ENCODE measurements at regions not wholly inside any gene's neighbourhood (a gene's known extent, or its start where the extent isn't known, plus 50 kb on each side); places are given as distances from the start of the nearest gene placed in this dataset.

GRCh38 chr7:54653905-54654304 lies 105.1 kb downstream of the SEC61G start:
- H3K36me3 ChIP-seq (ENCODE audit: control insufficient read depth in 1 of 2, insufficient read depth in 2 of 2, low read length in 2 of 2), result no peaks in the 10 kb centered on the region

GRCh38 chr7:54643064-54643463 lies 100.9 kb downstream of the VSTM2A start:
- no peak overlapping the region for H3K23ac ChIP-seq (ENCODE audit: low read length)
- no peak overlapping the region for H3K4me3 ChIP-seq (ENCODE audit: low read depth, low read length)
- no peaks in the 10 kb centered on the region for H3K4me1 ChIP-seq (ENCODE audit: control insufficient read depth in 1 of 2, insufficient read depth in 2 of 2, low read length in 2 of 2)
- no peak overlapping the region for H2BK5ac ChIP-seq (ENCODE audit: low read depth, low read length, poor library complexity)
- no peaks in the 10 kb centered on the region for H3K79me2 ChIP-seq (ENCODE audit: control insufficient read depth, insufficient read depth, low read length, poor library complexity)
- H3K4ac ChIP-seq (ENCODE audit: low read depth, low read length), result no peak overlapping the region
- no peaks in the 10 kb centered on the region for H3K27me3 ChIP-seq (ENCODE audit: insufficient read depth, low read length)
- no peaks in the 10 kb centered on the region for H3K36me3 ChIP-seq (ENCODE audit: control insufficient read depth in 1 of 2, insufficient read depth in 2 of 2, low read length in 2 of 2)
- DNase-seq, result no peak
- no peak overlapping the region for H3K27ac ChIP-seq (ENCODE audit: low read depth, low read length)
- no peaks in the 10 kb centered on the region for H3K79me1 ChIP-seq (ENCODE audit: low read length)
- no peak overlapping the region for H3K18ac ChIP-seq (ENCODE audit: low read length)
- no peak overlapping the region for H4K91ac ChIP-seq (ENCODE audit: low read depth, low read length)
- no peak overlapping the region for H4K8ac ChIP-seq (ENCODE audit: low read depth, low read length)
- H3K9ac ChIP-seq (ENCODE audit: low read length), result no peak overlapping the region
- no peak overlapping the region for H4K12ac ChIP-seq (ENCODE audit: low read depth, low read length)
- no peak overlapping the region for H3K14ac ChIP-seq (ENCODE audit: low read length)
- no peak overlapping the region for H2BK120ac ChIP-seq (ENCODE audit: insufficient read depth, low read length, poor library complexity)
- H3K4me2 ChIP-seq (ENCODE audit: low read length), result no peak overlapping the region
- H2BK12ac ChIP-seq (ENCODE audit: low read length), result no peak overlapping the region
- no peaks in the 10 kb centered on the region for H3K9me3 ChIP-seq (ENCODE audit: insufficient read depth, low read depth, low read length)
- no CpG with 5 or more reads among the region's 6 CpGs for WGBS (ENCODE audit: extremely low coverage, insufficient coverage, insufficient read length)
- no peak overlapping the region for H2AFZ ChIP-seq (ENCODE audit: insufficient read depth, low read length, poor library complexity)
- no peak overlapping the region for H2AK5ac ChIP-seq (ENCODE audit: low read length)

More at GRCh38 chr7:54653905-54654304, 105.1 kb downstream of the SEC61G start:
- Histone ChIP-seq H3K27ac (ENCODE audit: low read depth, low read length) (no peak overlapping the region), H4K12ac (ENCODE audit: low read depth, low read length) (no peak overlapping the region), H3K4me3 (ENCODE audit: low read depth, low read length) (no peak overlapping the region), H3K79me1 (ENCODE audit: low read length) (no peaks in the 10 kb centered on the region), H2AK5ac (ENCODE audit: low read length) (no peak overlapping the region), H4K8ac (ENCODE audit: low read depth, low read length) (no peak overlapping the region), H3K4me1 (ENCODE audit: control insufficient read depth in 1 of 2, insufficient read depth in 2 of 2, low read length in 2 of 2) (no peaks in the 10 kb centered on the region), H3K4ac (ENCODE audit: low read depth, low read length) (no peak overlapping the region), H3K18ac (ENCODE audit: low read length) (no peak overlapping the region), H3K14ac (ENCODE audit: low read length) (no peak overlapping the region), H3K9me3 (ENCODE audit: insufficient read depth, low read depth, low read length) (no peaks in the 10 kb centered on the region), H2BK12ac (ENCODE audit: low read length) (no peak overlapping the region), H2BK5ac (ENCODE audit: low read depth, low read length, poor library complexity) (no peak overlapping the region), H3K23ac (ENCODE audit: low read length) (no peak overlapping the region), H3K27me3 (ENCODE audit: insufficient read depth, low read length) (no peaks in the 10 kb centered on the region), H3K79me2 (ENCODE audit: control insufficient read depth, insufficient read depth, low read length, poor library complexity) (no peaks in the 10 kb centered on the region), H3K9ac (ENCODE audit: low read length) (no peak overlapping the region), H3K4me2 (ENCODE audit: low read length) (no peak overlapping the region), H4K91ac (ENCODE audit: low read depth, low read length) (no peak overlapping the region), H2BK120ac (ENCODE audit: insufficient read depth, low read length, poor library complexity) (no peak overlapping the region), H2AFZ (ENCODE audit: insufficient read depth, low read length, poor library complexity) (no peak overlapping the region)
- no peak for DNase-seq
- WGBS (ENCODE audit: extremely low coverage, insufficient coverage, insufficient read length), result no CpG with 5 or more reads among the region's 3 CpGs

GRCh38 chr7:54637712-54638396 lies 95.7 kb downstream of the VSTM2A start:
- Histone ChIP-seq H3K79me2 (ENCODE audit: control insufficient read depth, insufficient read depth, low read length, poor library complexity) (no peaks in the 10 kb centered on the region), H3K4me3 (ENCODE audit: low read depth, low read length) (no peak overlapping the region), H2BK12ac (ENCODE audit: low read length) (no peak overlapping the region), H3K23ac (ENCODE audit: low read length) (no peak overlapping the region), H3K4ac (ENCODE audit: low read depth, low read length) (no peak overlapping the region), H3K4me1 (ENCODE audit: control insufficient read depth in 1 of 2, insufficient read depth in 2 of 2, low read length in 2 of 2) (no peaks in the 10 kb centered on the region), H3K14ac (ENCODE audit: low read length) (no peak overlapping the region), H3K9ac (ENCODE audit: low read length) (no peak overlapping the region), H2AK5ac (ENCODE audit: low read length) (no peak overlapping the region), H3K36me3 (ENCODE audit: control insufficient read depth in 1 of 2, insufficient read depth in 2 of 2, low read length in 2 of 2) (no peaks in the 10 kb centered on the region), H3K18ac (ENCODE audit: low read length) (no peak overlapping the region), H3K4me2 (ENCODE audit: low read length) (no peak overlapping the region), H4K91ac (ENCODE audit: low read depth, low read length) (no peak overlapping the region), H3K79me1 (ENCODE audit: low read length) (no peaks in the 10 kb centered on the region), H4K12ac (ENCODE audit: low read depth, low read length) (no peak overlapping the region), H2BK120ac (ENCODE audit: insufficient read depth, low read length, poor library complexity) (no peak overlapping the region), H4K8ac (ENCODE audit: low read depth, low read length) (no peak overlapping the region), H3K27me3 (ENCODE audit: insufficient read depth, low read length) (no peaks in the 10 kb centered on the region), H3K27ac (ENCODE audit: low read depth, low read length) (no peak overlapping the region), H3K9me3 (ENCODE audit: insufficient read depth, low read depth, low read length) (no peaks in the 10 kb centered on the region), H2BK5ac (ENCODE audit: low read depth, low read length, poor library complexity) (no peak overlapping the region), H2AFZ (ENCODE audit: insufficient read depth, low read length, poor library complexity) (no peak overlapping the region)
- DNase-seq, result no peak
- no CpG with 5 or more reads among the region's 6 CpGs for WGBS (ENCODE audit: extremely low coverage, insufficient coverage, insufficient read length)

GRCh38 chr7:54632696-54633095 lies 90.5 kb downstream of the VSTM2A start:
- Histone ChIP-seq H2BK120ac (ENCODE audit: insufficient read depth, low read length, poor library complexity) (no peak overlapping the region), H3K9ac (ENCODE audit: low read length) (no peak overlapping the region), H2AFZ (ENCODE audit: insufficient read depth, low read length, poor library complexity) (no peak overlapping the region), H3K27me3 (ENCODE audit: insufficient read depth, low read length) (no peaks in the 10 kb centered on the region), H3K79me2 (ENCODE audit: control insufficient read depth, insufficient read depth, low read length, poor library complexity) (no peaks in the 10 kb centered on the region), H3K23ac (ENCODE audit: low read length) (no peak overlapping the region), H2BK5ac (ENCODE audit: low read depth, low read length, poor library complexity) (no peak overlapping the region), H3K14ac (ENCODE audit: low read length) (no peak overlapping the region), H2BK12ac (ENCODE audit: low read length) (no peak overlapping the region), H3K79me1 (ENCODE audit: low read length) (no peaks in the 10 kb centered on the region), H3K4me1 (ENCODE audit: control insufficient read depth in 1 of 2, insufficient read depth in 2 of 2, low read length in 2 of 2) (no peaks in the 10 kb centered on the region), H3K9me3 (ENCODE audit: insufficient read depth, low read depth, low read length) (no peaks in the 10 kb centered on the region), H3K27ac (ENCODE audit: low read depth, low read length) (peak overlapping the region; percentile 46), H3K36me3 (ENCODE audit: control insufficient read depth in 1 of 2, insufficient read depth in 2 of 2, low read length in 2 of 2) (no peaks in the 10 kb centered on the region), H4K12ac (ENCODE audit: low read depth, low read length) (no peak overlapping the region), H3K4me3 (ENCODE audit: low read depth, low read length) (no peak overlapping the region), H4K91ac (ENCODE audit: low read depth, low read length) (no peak overlapping the region), H3K4ac (ENCODE audit: low read depth, low read length) (no peak overlapping the region), H3K4me2 (ENCODE audit: low read length) (no peak overlapping the region), H3K18ac (ENCODE audit: low read length) (no peak overlapping the region), H4K8ac (ENCODE audit: low read depth, low read length) (no peak overlapping the region), H2AK5ac (ENCODE audit: low read length) (no peak overlapping the region)
- no peak for DNase-seq
- WGBS (ENCODE audit: extremely low coverage, insufficient coverage, insufficient read length), result no CpG with 5 or more reads among the region's 4 CpGs

Data from trophoblast cell (in vitro differentiated cells and primary cell).